Spleen (tissue), 11 donors: ENCODE measurements at regions not wholly inside any gene's neighbourhood (a gene's known extent, or its start where the extent isn't known, plus 50 kb on each side); places are given as distances from the start of the nearest gene placed in this dataset.

Experiments used
- DNase-seq: peaks from one replicate; pipeline ENCODE4 v3.0.0-alpha.2; 2020
- H3K27ac ChIP-seq, 8 donors: fragments of 200-600 bp; sonication (generic) in 7 of 8; 1 replicate in 4 of 8; 2 replicates in 4 of 8; pipeline versions ENCODE4 v1.5.0 to v1.8.0; 2016 to 2021; ENCODE audit warnings: inconsistent platforms in 4 of 8, mild to moderate bottlenecking in 4 of 8, moderate library complexity in 1 of 8
- H3K27me3 ChIP-seq, 7 donors: fragments of 200-600 bp; sonication (generic) in 6 of 7; replicated peaks in 1 of 7; 1 replicate in 4 of 7; 2 replicates in 3 of 7; pipeline versions ENCODE4 v1.5.0 to v1.8.0; 2016 to 2021; ENCODE audit warnings: inconsistent platforms in 3 of 7, mild to moderate bottlenecking in 1 of 7
- H3K36me3 ChIP-seq, 6 donors: fragments of 200-600 bp; sonication (generic) in 5 of 6; 1 replicate in 4 of 6; 2 replicates in 2 of 6; pipeline versions ENCODE4 v1.5.0 to v1.8.0; 2016 to 2021; ENCODE audit warnings: inconsistent platforms in 2 of 6
- H3K4me1 ChIP-seq, 6 donors: fragments of 200-600 bp; sonication (generic) in 5 of 6; 1 replicate in 3 of 6; 2 replicates in 3 of 6; pipeline versions ENCODE4 v1.5.0 to v1.8.0; 2016 to 2021; ENCODE audit warnings: inconsistent platforms in 3 of 6
- H3K4me3 ChIP-seq, 8 donors: fragments of 200-600 bp; sonication (generic) in 7 of 8; 1 replicate in 4 of 8; 2 replicates in 4 of 8; pipeline versions ENCODE4 v1.5.0 to v1.8.0; 2016 to 2021; ENCODE audit warnings: inconsistent platforms in 4 of 8, mild to moderate bottlenecking in 4 of 8, moderate library complexity in 2 of 8
- H3K9me3 ChIP-seq, 8 donors: fragments of 200-600 bp; sonication (generic) in 7 of 8; 1 replicate in 4 of 8; 2 replicates in 4 of 8; pipeline versions ENCODE4 v1.5.0 to v1.8.0; 2016 to 2021; ENCODE audit warnings: inconsistent platforms in 4 of 8
- CTCF ChIP-seq, 11 experiments: fragments of 200-600 bp in 7 of 11; fragments of 450-650 bp in 4 of 11; sonication (generic) in 4 of 11; IDR thresholded peaks in 8 of 11; conservative IDR thresholded peaks in 3 of 11; 1 replicate in 7 of 11; 2 replicates in 4 of 11; pipeline versions ENCODE4 v1.4.0 to v1.8.0; 2016 to 2021; ENCODE audit warnings: antibody characterized with exemption in 11 of 11, inconsistent platforms in 4 of 11, mild to moderate bottlenecking in 1 of 11
- POLR2A ChIP-seq, 3 donors: fragments of 450-650 bp; IDR thresholded peaks; one replicate each; pipeline ENCODE4 v1.5.1; 2017; ENCODE audit warnings: antibody characterized with exemption in 3 of 3, mild to moderate bottlenecking in 1 of 3
- POLR2AphosphoS5 ChIP-seq, 3 donors: sonication (generic); formaldehyde crosslinking; IDR thresholded peaks; one replicate each; pipeline ENCODE4 v1.5.1; 2017; ENCODE audit warnings: antibody characterized with exemption in 3 of 3
- WGBS, 5 donors: extraction: QIAGEN DNeasy Blood & Tissue Kit in 3 of 5; methylation state at CpG; one replicate each; pipeline versions ENCODE4 v1.1.5 to v1.1.7; 2013 to 2018; 5-methylcytosine and 5-hydroxymethylcytosine counted together
- intact Hi-C: fragments of 100-400 bp; cut with DNase I; formaldehyde crosslinking; loops from one replicate; pipeline ENCODE4 v1.15.0; 2023; ENCODE audit warnings: low total_unique reads
- donor health status: healthy with polysubstance abuse.
- donor health status: DM: no; HTN: no; CAD: no; lungs with moderate emphysema.
- donor health status: DM: no; HTN: no; CAD: no.
- donor health status: Bipolar disorder and iron deficiency.
- donor health status: healthy.
- donor health status: DM: no; HTN: no; CAD: no.
- donor health status: DM: yes; HTN: yes; CAD: no.

GRCh38 chr5:4001758-4002533, 406.3 kb downstream of the IRX1 start:
- H3K27ac ChIP-seq, result no peak overlapping the region
- intact Hi-C loops, result no loop called here
- H3K4me1 ChIP-seq, result no peaks in the 10 kb centered on the region
- DNase-seq, result no peak
- TF ChIP-seq POLR2AphosphoS5 (IDR thresholded peaks at IDR 0.05) (no peak), CTCF (IDR thresholded peaks at IDR 0.05 in 8 of 11, conservative IDR thresholded peaks at IDR 0.05 in 3 of 11) (no peak)
- no peak overlapping the region for H3K4me3 ChIP-seq
- WGBS, 5 donors, result 64 to 67% (median 67%) methylated on average over 10 of the region's 10 CpGs
- H3K9me3 ChIP-seq, result peaks cover 0 to 30% (median 1%) of the 10 kb centered on the region in 8 donors
- no peaks in the 10 kb centered on the region for H3K27me3 ChIP-seq
- no peaks in the 10 kb centered on the region for H3K36me3 ChIP-seq

GRCh38 chr5:4005335-4005734, 409.7 kb downstream of the IRX1 start:
- Histone ChIP-seq H3K36me3 (no peaks in the 10 kb centered on the region), H3K27me3 (no peaks in the 10 kb centered on the region), H3K4me1 (no peaks in the 10 kb centered on the region), H3K4me3 (no peak overlapping the region), H3K9me3 (peaks cover 0 to 30% (median 1%) of the 10 kb centered on the region in 8 donors), H3K27ac (no peak overlapping the region)
- DNase-seq, result no peak
- TF ChIP-seq POLR2A (IDR thresholded peaks at IDR 0.05), result no peak
- no peak for TF ChIP-seq CTCF (IDR thresholded peaks at IDR 0.05 in 8 of 11, conservative IDR thresholded peaks at IDR 0.05 in 3 of 11)
- intact Hi-C loops, result no loop called here
- WGBS, 5 donors, result 79 to 86% (median 83%) methylated on average over 11 of the region's 11 CpGs

- Histone ChIP-seq H3K27ac (no peak overlapping the region), H3K9me3 (peaks cover 0 to 23% (median 1%) of the 10 kb centered on the region in 8 donors), H3K4me1 (no peaks in the 10 kb centered on the region), H3K4me3 (no peak overlapping the region), H3K36me3 (no peaks in the 10 kb centered on the region), H3K27me3 (no peaks in the 10 kb centered on the region)
- TF ChIP-seq POLR2A (IDR thresholded peaks at IDR 0.05) (no peak), CTCF (IDR thresholded peaks at IDR 0.05 in 8 of 11, conservative IDR thresholded peaks at IDR 0.05 in 3 of 11) (no peak), POLR2AphosphoS5 (IDR thresholded peaks at IDR 0.05) (no peak)
- no peak for DNase-seq
- WGBS, 5 donors, result 93 to 96% (median 94%) methylated on average over 3 of the region's 3 CpGs
- intact Hi-C loops, result no loop called here
Observed at GRCh38 chr5:4007001-4007400, 411.4 kb downstream of the IRX1 start.

GRCh38 chr5:4011943-4012342, 416.3 kb downstream of the IRX1 start:
- TF ChIP-seq POLR2A (IDR thresholded peaks at IDR 0.05) (no peak), CTCF (IDR thresholded peaks at IDR 0.05 in 8 of 11, conservative IDR thresholded peaks at IDR 0.05 in 3 of 11) (no peak), POLR2AphosphoS5 (IDR thresholded peaks at IDR 0.05) (no peak)
- intact Hi-C loops, result no loop called here
- no peaks in the 10 kb centered on the region for H3K27me3 ChIP-seq
- H3K4me1 ChIP-seq, result no peaks in the 10 kb centered on the region
- H3K4me3 ChIP-seq, result no peak overlapping the region
- H3K27ac ChIP-seq, result no peak overlapping the region
- H3K36me3 ChIP-seq, result no peaks in the 10 kb centered on the region
- H3K9me3 ChIP-seq, result peaks cover 0 to 8% (median 0%) of the 10 kb centered on the region in 8 donors
- 85 to 96% (median 89%) methylated on average over 4 to 6 of the region's 6 CpGs for WGBS, 5 donors
- no peak for DNase-seq
